ENCODE measurements at regions not wholly inside any gene's neighbourhood (a gene's known extent, or its start where the extent isn't known, plus 50 kb on each side); places are given as distances from the start of the nearest gene placed in this dataset.
"Not testable (repeated sequence)": the region's sequence is repeated elsewhere in the genome, so short reads cannot be mapped to it uniquely, and the experiment has no call there.

- H3K4me3 ChIP-seq (ENCODE audit: low read depth, low read length); CTCF ChIA-PET; H3K27ac ChIP-seq (ENCODE audit: low read depth, low read length); DNase-seq (ENCODE audit: low read depth, low spot score); POLR2A ChIA-PET; H3K27me3 ChIP-seq (ENCODE audit: control insufficient read depth, insufficient read depth, low read length); H3K9me3 ChIP-seq (ENCODE audit: control insufficient read depth, insufficient read depth, low read length): not testable (repeated sequence)
These were observed 144.2 kb downstream of the BCL2L11 start for GRCh38 chr2:111264956-111265355.

- DNase-seq (ENCODE audit: low read depth, low spot score); CTCF ChIA-PET; H3K4me3 ChIP-seq (ENCODE audit: low read depth, low read length); H3K27ac ChIP-seq (ENCODE audit: low read depth, low read length); POLR2A ChIA-PET; H3K27me3 ChIP-seq (ENCODE audit: control insufficient read depth, insufficient read depth, low read length); H3K9me3 ChIP-seq (ENCODE audit: control insufficient read depth, insufficient read depth, low read length): not testable (repeated sequence)
These were observed 145.8 kb downstream of the BCL2L11 start for GRCh38 chr2:111266556-111266955.

GRCh38 chr2:111267038-111267437, 146.3 kb downstream of the BCL2L11 start:
- H3K9me3 ChIP-seq (ENCODE audit: control insufficient read depth, insufficient read depth, low read length); CTCF ChIA-PET; H3K4me3 ChIP-seq (ENCODE audit: low read depth, low read length); POLR2A ChIA-PET; H3K27me3 ChIP-seq (ENCODE audit: control insufficient read depth, insufficient read depth, low read length); DNase-seq (ENCODE audit: low read depth, low spot score); H3K27ac ChIP-seq (ENCODE audit: low read depth, low read length): not testable (repeated sequence)

- CTCF ChIA-PET; H3K27ac ChIP-seq (ENCODE audit: low read depth, low read length); H3K9me3 ChIP-seq (ENCODE audit: control insufficient read depth, insufficient read depth, low read length); POLR2A ChIA-PET; DNase-seq (ENCODE audit: low read depth, low spot score); H3K4me3 ChIP-seq (ENCODE audit: low read depth, low read length); H3K27me3 ChIP-seq (ENCODE audit: control insufficient read depth, insufficient read depth, low read length): not testable (repeated sequence)
These were observed 149.1 kb downstream of the BCL2L11 start for GRCh38 chr2:111269761-111270323.

GRCh38 chr2:111270569-111270968, 149.9 kb downstream of the BCL2L11 start:
- POLR2A ChIA-PET; DNase-seq (ENCODE audit: low read depth, low spot score); CTCF ChIA-PET: not testable (repeated sequence)

GRCh38 chr2:111271647-111272304, 151.1 kb downstream of the BCL2L11 start:
- DNase-seq (ENCODE audit: low read depth, low spot score); H3K9me3 ChIP-seq (ENCODE audit: control insufficient read depth, insufficient read depth, low read length); H3K27ac ChIP-seq (ENCODE audit: low read depth, low read length); POLR2A ChIA-PET; CTCF ChIA-PET; H3K27me3 ChIP-seq (ENCODE audit: control insufficient read depth, insufficient read depth, low read length); H3K4me3 ChIP-seq (ENCODE audit: low read depth, low read length): not testable (repeated sequence)

More at GRCh38 chr2:111270569-111270968, 149.9 kb downstream of the BCL2L11 start:
- H3K9me3 ChIP-seq (ENCODE audit: control insufficient read depth, insufficient read depth, low read length); H3K27ac ChIP-seq (ENCODE audit: low read depth, low read length); H3K4me3 ChIP-seq (ENCODE audit: low read depth, low read length); H3K27me3 ChIP-seq (ENCODE audit: control insufficient read depth, insufficient read depth, low read length): not testable (repeated sequence)

GRCh38 chr2:111273007-111273406, 152.3 kb downstream of the BCL2L11 start:
- H3K27ac ChIP-seq (ENCODE audit: low read depth, low read length); POLR2A ChIA-PET; H3K9me3 ChIP-seq (ENCODE audit: control insufficient read depth, insufficient read depth, low read length); H3K4me3 ChIP-seq (ENCODE audit: low read depth, low read length); DNase-seq (ENCODE audit: low read depth, low spot score); H3K27me3 ChIP-seq (ENCODE audit: control insufficient read depth, insufficient read depth, low read length); CTCF ChIA-PET: not testable (repeated sequence)

- DNase-seq (ENCODE audit: low read depth, low spot score); H3K27me3 ChIP-seq (ENCODE audit: control insufficient read depth, insufficient read depth, low read length); CTCF ChIA-PET: not testable (repeated sequence)
These were observed 154.5 kb downstream of the BCL2L11 start for GRCh38 chr2:111275047-111275853.

GRCh38 chr2:111275854-111276171, 155.1 kb downstream of the BCL2L11 start:
- CTCF ChIA-PET; H3K9me3 ChIP-seq (ENCODE audit: control insufficient read depth, insufficient read depth, low read length); DNase-seq (ENCODE audit: low read depth, low spot score); H3K27ac ChIP-seq (ENCODE audit: low read depth, low read length); POLR2A ChIA-PET; H3K27me3 ChIP-seq (ENCODE audit: control insufficient read depth, insufficient read depth, low read length); H3K4me3 ChIP-seq (ENCODE audit: low read depth, low read length): not testable (repeated sequence)

More at GRCh38 chr2:111275047-111275853, 154.5 kb downstream of the BCL2L11 start:
- H3K9me3 ChIP-seq (ENCODE audit: control insufficient read depth, insufficient read depth, low read length); POLR2A ChIA-PET; H3K27ac ChIP-seq (ENCODE audit: low read depth, low read length); H3K4me3 ChIP-seq (ENCODE audit: low read depth, low read length): not testable (repeated sequence)

- H3K4me3 ChIP-seq (ENCODE audit: low read depth, low read length); H3K9me3 ChIP-seq (ENCODE audit: control insufficient read depth, insufficient read depth, low read length); DNase-seq (ENCODE audit: low read depth, low spot score); CTCF ChIA-PET; H3K27me3 ChIP-seq (ENCODE audit: control insufficient read depth, insufficient read depth, low read length); H3K27ac ChIP-seq (ENCODE audit: low read depth, low read length); POLR2A ChIA-PET: not testable (repeated sequence)
These were observed 157.4 kb downstream of the BCL2L11 start for GRCh38 chr2:111278133-111278532.

- H3K27me3 ChIP-seq (ENCODE audit: control insufficient read depth, insufficient read depth, low read length); H3K9me3 ChIP-seq (ENCODE audit: control insufficient read depth, insufficient read depth, low read length); CTCF ChIA-PET; POLR2A ChIA-PET; H3K4me3 ChIP-seq (ENCODE audit: low read depth, low read length); DNase-seq (ENCODE audit: low read depth, low spot score); H3K27ac ChIP-seq (ENCODE audit: low read depth, low read length): not testable (repeated sequence)
These were observed 160.1 kb downstream of the BCL2L11 start for GRCh38 chr2:111280709-111281286.

- DNase-seq (ENCODE audit: low read depth, low spot score); CTCF ChIA-PET; H3K4me3 ChIP-seq (ENCODE audit: low read depth, low read length); H3K27me3 ChIP-seq (ENCODE audit: control insufficient read depth, insufficient read depth, low read length); H3K9me3 ChIP-seq (ENCODE audit: control insufficient read depth, insufficient read depth, low read length); POLR2A ChIA-PET; H3K27ac ChIP-seq (ENCODE audit: low read depth, low read length): not testable (repeated sequence)
These were observed 161.4 kb downstream of the BCL2L11 start for GRCh38 chr2:111282162-111282561.
